SK-N-SH (cell line): ENCODE measurements at regions not wholly inside any gene's neighbourhood (a gene's known extent, or its start where the extent isn't known, plus 50 kb on each side); places are given as distances from the start of the nearest gene placed in this dataset.

Source experiments
- CTCF ChIA-PET: fragments of 300-600, 350-600 bp; formaldehyde crosslinking; extraction: SDS; loops from one replicate; lab custom pipeline; 2021; lab: Yijun Ruan, JAX
- POLR2A ChIA-PET: fragments of 350-600 bp; sonication (Branson Sonifier 250); formaldehyde crosslinking; extraction: SDS; loops from one replicate; lab custom pipeline; 2020; ENCODE audit warnings: antibody characterized with exemption, inconsistent platforms; lab: Yijun Ruan, JAX
- DNase-seq: peaks from one replicate; pipeline ENCODE4 v3.0.0; 2012
- H2AFZ ChIP-seq: fragments of 200-600 bp; sonication (generic); 2 replicates; pipeline ENCODE4 v1.8.1; 2016; ENCODE audit warnings: antibody characterized with exemption, mild to moderate bottlenecking, low read depth
- H3F3A ChIP-seq: fragments of 200-600 bp; sonication (generic); replicated peaks from 2 replicates; pipeline ENCODE3; 2016; ENCODE audit warnings: antibody characterized with exemption, mild to moderate bottlenecking; ENCODE audit not compliant: insufficient read depth
- H3K27ac ChIP-seq, 2 experiments: fragments of 200-500 bp in 1 of 2; fragments of 200-600 bp in 1 of 2; sonication (Bioruptor generic) in 1 of 2; sonication (generic), shearing (Covaris generic) in 1 of 2; 2 replicates each; pipeline versions ENCODE4 v1.5.1 to v1.6.1; 2014 to 2016; ENCODE audit warnings: low read depth in 2 of 2, inconsistent platforms in 1 of 2, low read length in 1 of 2, mild to moderate bottlenecking in 1 of 2, mixed read lengths in 1 of 2
- H3K27me3 ChIP-seq: fragments of 200-600 bp; sonication (generic), shearing (Covaris generic); 2 replicates; pipeline ENCODE4 v1.6.1; 2016; ENCODE audit warnings: mixed run types; ENCODE audit not compliant: insufficient read depth
- H3K36me3 ChIP-seq, 2 experiments: fragments of 200-500 bp in 1 of 2; fragments of 200-600 bp in 1 of 2; sonication (Bioruptor generic) in 1 of 2; sonication (generic) in 1 of 2; replicated peaks in 1 of 2; 2 replicates each; pipeline versions ENCODE3 to v1.5.1; 2014 to 2016; ENCODE audit warnings: low read length in 1 of 2, mild to moderate bottlenecking in 1 of 2; ENCODE audit not compliant: insufficient read depth in 2 of 2, control insufficient read depth in 1 of 2
- H3K4me1 ChIP-seq, 2 experiments: fragments of 200-500 bp in 1 of 2; fragments of 200-600 bp in 1 of 2; sonication (Bioruptor generic) in 1 of 2; sonication (generic), shearing (Covaris generic) in 1 of 2; 2 replicates each; pipeline versions ENCODE4 v1.5.1 to v1.6.1; 2014 to 2016; ENCODE audit warnings: low read depth in 1 of 2, low read length in 1 of 2, mixed run types in 1 of 2; ENCODE audit not compliant: insufficient read depth in 2 of 2, control insufficient read depth in 1 of 2
- H3K4me2 ChIP-seq: fragments of 200-600 bp; sonication (generic), shearing (Covaris generic); 2 replicates; pipeline ENCODE4 v1.6.1; 2017; ENCODE audit warnings: mixed run types
- H3K4me3 ChIP-seq, 2 experiments: fragments of 200-500 bp in 1 of 2; fragments of 200-600 bp in 1 of 2; sonication (Bioruptor generic) in 1 of 2; sonication (generic), shearing (Covaris generic) in 1 of 2; 2 replicates each; pipeline versions ENCODE4 v1.5.1 to v1.8.1; 2014 to 2016; ENCODE audit warnings: low read depth in 2 of 2, inconsistent platforms in 1 of 2, low read length in 1 of 2, mild to moderate bottlenecking in 1 of 2, mixed read lengths in 1 of 2, moderate library complexity in 1 of 2
- H3K79me2 ChIP-seq: fragments of 200-600 bp; sonication (generic); 2 replicates; pipeline ENCODE4 v1.8.1; 2017; ENCODE audit warnings: mild to moderate bottlenecking; ENCODE audit not compliant: insufficient read depth
- H3K9ac ChIP-seq: fragments of 200-600 bp; sonication (generic); 2 replicates; pipeline ENCODE4 v1.6.1; 2017; ENCODE audit warnings: mixed run types
- H3K9me2 ChIP-seq: fragments of 200-600 bp; sonication (generic); 2 replicates; pipeline ENCODE4 v1.6.1; 2017; ENCODE audit warnings: mixed run types
- H3K9me3 ChIP-seq: fragments of 200-600 bp; sonication (generic); 2 replicates; pipeline ENCODE4 v1.6.1; 2017; ENCODE audit warnings: mixed run types, mild to moderate bottlenecking, moderate library complexity
- H4K20me1 ChIP-seq: fragments of 200-600 bp; sonication (generic); 2 replicates; pipeline ENCODE4 v1.6.1; 2017; ENCODE audit warnings: mild to moderate bottlenecking, mixed run types; ENCODE audit not compliant: insufficient read depth
- EZH2phosphoT487 ChIP-seq: fragments of 200-600 bp; sonication (generic); IDR thresholded peaks from 2 replicates; pipeline ENCODE4 v1.6.1; 2017; ENCODE audit warnings: low read depth, mixed run types, mild to moderate bottlenecking, antibody characterized with exemption, moderate library complexity, borderline replicate concordance
- FOSL2 ChIP-seq: IDR thresholded peaks from 2 replicates; pipeline ENCODE4 v1.4.0; 2012; ENCODE audit warnings: low read depth, mild to moderate bottlenecking, moderate library complexity, borderline replicate concordance
- FOXM1 ChIP-seq: IDR thresholded peaks from 2 replicates; pipeline ENCODE4 v1.4.0; 2012; ENCODE audit warnings: low read depth, mild to moderate bottlenecking
- MEF2A ChIP-seq: IDR thresholded peaks from 2 replicates; pipeline ENCODE4 v1.4.0; 2012; ENCODE audit warnings: low read depth, borderline replicate concordance
- NFIC ChIP-seq: IDR thresholded peaks from 2 replicates; pipeline ENCODE4 v1.4.0; 2012; ENCODE audit warnings: borderline replicate concordance
- TAF1 ChIP-seq: IDR thresholded peaks from 2 replicates; pipeline ENCODE4 v1.6.1; 2012; ENCODE audit warnings: low read depth, mild to moderate bottlenecking, low read length, moderate library complexity, borderline replicate concordance
- TCF12 ChIP-seq: IDR thresholded peaks from 2 replicates; pipeline ENCODE4 v1.4.0; 2012
- TEAD4 ChIP-seq: IDR thresholded peaks from 2 replicates; pipeline ENCODE4 v1.4.0; 2012; ENCODE audit warnings: mild to moderate bottlenecking, borderline replicate concordance; ENCODE audit not compliant: insufficient read depth
- WGBS: methylation state at CpG from one replicate; pipeline ENCODE4 v1.1.6; 2017; ENCODE audit warnings: low lambda C conversion rate; 5-methylcytosine and 5-hydroxymethylcytosine counted together
- TF ChIP-seq, protein P1 (sequence below): IDR thresholded peaks from 2 replicates; pipeline ENCODE4 v1.4.0; 2012; ENCODE audit warnings: low read depth
- TF ChIP-seq, protein P2 (sequence below): IDR thresholded peaks from 2 replicates; pipeline ENCODE4; 2012
- TF ChIP-seq, protein P3 (sequence below): IDR thresholded peaks from 2 replicates; pipeline ENCODE4 v1.6.1; 2012; ENCODE audit warnings: mild to moderate bottlenecking, low read depth, low read length, moderate library complexity

DNA sequence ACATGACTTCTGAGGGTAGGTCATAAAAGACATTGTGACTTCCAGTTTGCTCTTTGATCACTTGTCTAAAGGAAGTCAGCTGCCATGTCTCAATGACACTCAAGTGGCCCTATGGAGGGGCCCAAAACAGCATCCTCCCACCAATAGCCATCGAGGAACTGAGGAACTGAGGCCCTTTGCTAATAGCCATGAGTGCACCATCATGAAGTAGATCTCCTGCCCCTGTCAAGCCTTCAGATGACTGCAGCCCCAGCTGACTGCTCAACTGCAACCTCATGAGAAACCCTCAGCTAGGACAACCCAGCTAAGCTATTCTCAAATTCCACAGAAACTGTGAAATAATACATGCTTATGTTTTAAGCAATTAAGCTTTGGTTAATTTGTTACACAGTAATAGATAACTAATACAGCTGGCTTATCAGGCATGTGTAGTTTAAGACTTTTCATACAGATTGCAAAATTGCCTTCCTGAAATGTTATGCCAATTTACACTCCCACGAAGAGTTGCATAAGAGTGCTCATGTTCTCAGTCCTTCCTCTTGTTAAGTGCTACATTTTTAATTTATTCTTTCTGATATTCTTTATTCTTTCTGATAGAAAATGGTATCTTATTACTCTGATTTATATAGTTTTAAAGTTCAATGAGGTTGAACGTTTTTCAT is 105.6 kb upstream of the NDUFV2 start (continued):
- no peak for TF ChIP-seq NFIC
- TF ChIP-seq, protein P1, sequence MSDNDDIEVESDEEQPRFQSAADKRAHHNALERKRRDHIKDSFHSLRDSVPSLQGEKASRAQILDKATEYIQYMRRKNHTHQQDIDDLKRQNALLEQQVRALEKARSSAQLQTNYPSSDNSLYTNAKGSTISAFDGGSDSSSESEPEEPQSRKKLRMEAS, result no peak
- TF ChIP-seq, all 33 proteins: peak for 0

DNA sequence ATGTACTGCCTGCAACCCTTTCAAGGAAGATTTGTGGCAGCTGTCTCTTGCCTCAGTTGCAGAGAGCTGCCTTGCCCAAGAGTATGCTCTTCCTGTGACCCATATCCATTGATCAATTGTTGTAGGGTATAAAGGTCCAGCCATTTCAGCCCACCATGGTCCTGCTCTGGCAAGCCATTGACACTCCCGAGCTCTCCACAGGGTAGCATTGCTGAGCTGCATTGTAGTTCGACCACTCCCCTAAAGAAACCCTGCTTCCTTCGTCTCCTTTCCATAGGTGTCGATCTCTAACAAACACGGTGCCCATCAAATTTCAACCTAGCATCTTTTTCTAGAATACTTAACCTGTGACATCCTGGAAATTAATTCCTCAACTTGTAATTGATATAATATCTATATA is 104.9 kb upstream of the NDUFV2 start:
- TF ChIP-seq TCF12, result no peak
- no peak for TF ChIP-seq FOSL2
- TF ChIP-seq, protein P1, result no peak
- no peak for TF ChIP-seq TEAD4
- TF ChIP-seq MEF2A, result no peak
- TF ChIP-seq, protein P2, sequence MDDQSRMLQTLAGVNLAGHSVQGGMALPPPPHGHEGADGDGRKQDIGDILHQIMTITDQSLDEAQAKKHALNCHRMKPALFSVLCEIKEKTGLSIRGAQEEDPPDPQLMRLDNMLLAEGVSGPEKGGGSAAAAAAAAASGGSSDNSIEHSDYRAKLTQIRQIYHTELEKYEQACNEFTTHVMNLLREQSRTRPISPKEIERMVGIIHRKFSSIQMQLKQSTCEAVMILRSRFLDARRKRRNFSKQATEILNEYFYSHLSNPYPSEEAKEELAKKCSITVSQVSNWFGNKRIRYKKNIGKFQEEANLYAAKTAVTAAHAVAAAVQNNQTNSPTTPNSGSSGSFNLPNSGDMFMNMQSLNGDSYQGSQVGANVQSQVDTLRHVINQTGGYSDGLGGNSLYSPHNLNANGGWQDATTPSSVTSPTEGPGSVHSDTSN, result no peak
- no peak for TF ChIP-seq FOXM1
- TF ChIP-seq EZH2phosphoT487, result no peak
- TF ChIP-seq, protein P3, sequence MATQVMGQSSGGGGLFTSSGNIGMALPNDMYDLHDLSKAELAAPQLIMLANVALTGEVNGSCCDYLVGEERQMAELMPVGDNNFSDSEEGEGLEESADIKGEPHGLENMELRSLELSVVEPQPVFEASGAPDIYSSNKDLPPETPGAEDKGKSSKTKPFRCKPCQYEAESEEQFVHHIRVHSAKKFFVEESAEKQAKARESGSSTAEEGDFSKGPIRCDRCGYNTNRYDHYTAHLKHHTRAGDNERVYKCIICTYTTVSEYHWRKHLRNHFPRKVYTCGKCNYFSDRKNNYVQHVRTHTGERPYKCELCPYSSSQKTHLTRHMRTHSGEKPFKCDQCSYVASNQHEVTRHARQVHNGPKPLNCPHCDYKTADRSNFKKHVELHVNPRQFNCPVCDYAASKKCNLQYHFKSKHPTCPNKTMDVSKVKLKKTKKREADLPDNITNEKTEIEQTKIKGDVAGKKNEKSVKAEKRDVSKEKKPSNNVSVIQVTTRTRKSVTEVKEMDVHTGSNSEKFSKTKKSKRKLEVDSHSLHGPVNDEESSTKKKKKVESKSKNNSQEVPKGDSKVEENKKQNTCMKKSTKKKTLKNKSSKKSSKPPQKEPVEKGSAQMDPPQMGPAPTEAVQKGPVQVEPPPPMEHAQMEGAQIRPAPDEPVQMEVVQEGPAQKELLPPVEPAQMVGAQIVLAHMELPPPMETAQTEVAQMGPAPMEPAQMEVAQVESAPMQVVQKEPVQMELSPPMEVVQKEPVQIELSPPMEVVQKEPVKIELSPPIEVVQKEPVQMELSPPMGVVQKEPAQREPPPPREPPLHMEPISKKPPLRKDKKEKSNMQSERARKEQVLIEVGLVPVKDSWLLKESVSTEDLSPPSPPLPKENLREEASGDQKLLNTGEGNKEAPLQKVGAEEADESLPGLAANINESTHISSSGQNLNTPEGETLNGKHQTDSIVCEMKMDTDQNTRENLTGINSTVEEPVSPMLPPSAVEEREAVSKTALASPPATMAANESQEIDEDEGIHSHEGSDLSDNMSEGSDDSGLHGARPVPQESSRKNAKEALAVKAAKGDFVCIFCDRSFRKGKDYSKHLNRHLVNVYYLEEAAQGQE, result no peak
- no peak for TF ChIP-seq TAF1
- TF ChIP-seq, all 33 proteins: peak for 0
- no peak overlapping the region for H3K4me3 ChIP-seq
- H3K79me2 ChIP-seq, result no peaks in the 10 kb centered on the region
- H3K9me2 ChIP-seq, result no peaks in the 10 kb centered on the region
- CTCF ChIA-PET, result interaction anchor here (1.6 to 3.9 kb wide), 3 partner anchors 10 to 343 kb away, joined by 4 to 29 read pairs (median 15); no protein-coding TSS in a partner anchor
- H3K36me3 ChIP-seq, result no peaks in the 10 kb centered on the region
- no peak overlapping the region for H2AFZ ChIP-seq
- H3K4me1 ChIP-seq, result no peaks in the 10 kb centered on the region
- H3K27me3 ChIP-seq, result no peaks in the 10 kb centered on the region
- no peak for DNase-seq
- H4K20me1 ChIP-seq, result no peaks in the 10 kb centered on the region
- H3K27ac ChIP-seq, result no peak overlapping the region
- 94% methylated on average over 5 of the region's 5 CpGs for WGBS
- H3K4me2 ChIP-seq, result no peak overlapping the region
- POLR2A ChIA-PET, result no interaction called here
- H3K9me3 ChIP-seq, result no peaks in the 10 kb centered on the region
- H3F3A ChIP-seq, result peaks cover 9% of the 10 kb centered on the region
- no peak overlapping the region for H3K9ac ChIP-seq
